ENCODE measurements at regions not wholly inside any gene's neighbourhood (a gene's known extent, or its start where the extent isn't known, plus 50 kb on each side); places are given as distances from the start of the nearest gene placed in this dataset.

GRCh38 chr11:116601814-116602636, 170.8 kb downstream of the BUD13 start (continued):
- TF ChIP-seq ZBTB33 (IDR thresholded peaks at IDR 0.05; ENCODE audit: borderline replicate concordance, low read depth), result no peak
- TF ChIP-seq, protein P1, sequence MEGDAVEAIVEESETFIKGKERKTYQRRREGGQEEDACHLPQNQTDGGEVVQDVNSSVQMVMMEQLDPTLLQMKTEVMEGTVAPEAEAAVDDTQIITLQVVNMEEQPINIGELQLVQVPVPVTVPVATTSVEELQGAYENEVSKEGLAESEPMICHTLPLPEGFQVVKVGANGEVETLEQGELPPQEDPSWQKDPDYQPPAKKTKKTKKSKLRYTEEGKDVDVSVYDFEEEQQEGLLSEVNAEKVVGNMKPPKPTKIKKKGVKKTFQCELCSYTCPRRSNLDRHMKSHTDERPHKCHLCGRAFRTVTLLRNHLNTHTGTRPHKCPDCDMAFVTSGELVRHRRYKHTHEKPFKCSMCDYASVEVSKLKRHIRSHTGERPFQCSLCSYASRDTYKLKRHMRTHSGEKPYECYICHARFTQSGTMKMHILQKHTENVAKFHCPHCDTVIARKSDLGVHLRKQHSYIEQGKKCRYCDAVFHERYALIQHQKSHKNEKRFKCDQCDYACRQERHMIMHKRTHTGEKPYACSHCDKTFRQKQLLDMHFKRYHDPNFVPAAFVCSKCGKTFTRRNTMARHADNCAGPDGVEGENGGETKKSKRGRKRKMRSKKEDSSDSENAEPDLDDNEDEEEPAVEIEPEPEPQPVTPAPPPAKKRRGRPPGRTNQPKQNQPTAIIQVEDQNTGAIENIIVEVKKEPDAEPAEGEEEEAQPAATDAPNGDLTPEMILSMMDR (IDR thresholded peaks at IDR 0.05), result no peak
- no peak for TF ChIP-seq NRF1 (IDR thresholded peaks at IDR 0.05; ENCODE audit: low read depth, low read length)
- no peak for TF ChIP-seq FOXJ3 (CRISPR knock-in tag; IDR thresholded peaks at IDR 0.05)
- no peak for TF ChIP-seq GABPA (IDR thresholded peaks at IDR 0.05; ENCODE audit: low read depth)
- TF ChIP-seq TEAD4 (IDR thresholded peaks at IDR 0.05; ENCODE audit: borderline replicate concordance, insufficient read depth), result no peak

DNA sequence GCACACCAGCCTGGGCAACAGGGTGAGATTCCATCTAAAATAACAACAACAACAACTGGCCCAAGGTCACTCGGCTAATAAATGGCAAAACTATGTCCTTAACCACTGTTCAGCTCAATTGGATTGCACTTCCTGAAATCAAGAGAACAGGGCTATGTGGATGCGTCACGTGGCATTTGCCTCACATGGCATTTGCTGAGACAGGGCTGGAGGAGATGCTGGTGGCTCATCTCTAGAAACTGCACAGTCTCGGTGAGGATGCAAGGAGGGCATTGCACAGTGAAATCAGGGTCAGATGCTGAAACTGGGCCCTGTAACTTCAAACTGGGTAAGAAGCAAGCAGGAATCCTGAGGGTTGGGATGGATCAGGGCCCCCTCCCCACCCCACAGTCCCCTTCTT, 171.9 kb downstream of the BUD13 start:
- H3K9me3 ChIP-seq, result no peaks in the 10 kb centered on the region
- ChIA-PET POLR2A (no interaction called here), CTCF (no interaction called here)
- no peak overlapping the region for H3K9ac ChIP-seq
- H3K27me3 ChIP-seq (ENCODE audit: insufficient read depth), result no peaks in the 10 kb centered on the region
- H3F3A ChIP-seq (replicated peaks; ENCODE audit: insufficient read depth), result no peaks in the 10 kb centered on the region
- no peak for DNase-seq
- no peak overlapping the region for H2AFZ ChIP-seq (ENCODE audit: low read depth)
- H3K4me1 ChIP-seq (ENCODE audit: control insufficient read depth in 1 of 2, insufficient read depth in 2 of 2, low read depth in 1 of 2, low read length in 1 of 2), result peaks cover 8 to 20% of the 10 kb centered on the region in 2 experiments; a peak in 2 of 4 replicates
- H3K36me3 ChIP-seq (replicated peaks in 1 of 2; ENCODE audit: control insufficient read depth in 1 of 2, insufficient read depth in 2 of 2, low read length in 1 of 2), result no peaks in the 10 kb centered on the region
- no peak overlapping the region for H3K4me2 ChIP-seq
- 70% methylated on average over 4 of the region's 4 CpGs for WGBS (ENCODE audit: low lambda C conversion rate)
- H3K4me3 ChIP-seq (ENCODE audit: low read depth in 2 of 2, low read length in 1 of 2), result no peak overlapping the region
- TF ChIP-seq TEAD4 (IDR thresholded peaks at IDR 0.05; ENCODE audit: borderline replicate concordance, insufficient read depth), result no peak
- no peak for TF ChIP-seq NFIC (IDR thresholded peaks at IDR 0.05; ENCODE audit: borderline replicate concordance)
- no peak for TF ChIP-seq TCF12 (IDR thresholded peaks at IDR 0.05)
- TF ChIP-seq YY1 (IDR thresholded peaks at IDR 0.05; ENCODE audit: low read depth), result no peak
- TF ChIP-seq EZH2phosphoT487 (IDR thresholded peaks at IDR 0.05; ENCODE audit: borderline replicate concordance, low read depth), result no peak
- TF ChIP-seq REST (IDR thresholded peaks at IDR 0.05; ENCODE audit: low read depth, low read length), result no peak
- no peak for TF ChIP-seq CHD2 (IDR thresholded peaks at IDR 0.05; ENCODE audit: low read length, partially characterized antibody)
- TF ChIP-seq, protein P2, sequence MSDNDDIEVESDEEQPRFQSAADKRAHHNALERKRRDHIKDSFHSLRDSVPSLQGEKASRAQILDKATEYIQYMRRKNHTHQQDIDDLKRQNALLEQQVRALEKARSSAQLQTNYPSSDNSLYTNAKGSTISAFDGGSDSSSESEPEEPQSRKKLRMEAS (IDR thresholded peaks at IDR 0.05; ENCODE audit: low read depth), result no peak
- no peaks in the 10 kb centered on the region for H3K79me2 ChIP-seq (ENCODE audit: insufficient read depth)
- no peaks in the 10 kb centered on the region for H4K20me1 ChIP-seq (ENCODE audit: insufficient read depth)
- H3K9me2 ChIP-seq, result no peaks in the 10 kb centered on the region
- no peak overlapping the region for H3K27ac ChIP-seq (ENCODE audit: low read depth in 2 of 2, low read length in 1 of 2)

Measured in SK-N-SH (cell line).